Stimulated activated CD4-positive, alpha-beta T cell treated with anti-CD3 and anti-CD28 coated beads, Interleukin-1b, Interleukin-23, amount 100 ng/mL, for 24 hours (primary cell): ENCODE measurements at regions not wholly inside any gene's neighbourhood (a gene's known extent, or its start where the extent isn't known, plus 50 kb on each side); places are given as distances from the start of the nearest gene placed in this dataset.
"Not testable (repeated sequence)": the region's sequence is repeated elsewhere in the genome, so short reads cannot be mapped to it uniquely, and the experiment has no call there.

Source experiments
- DNase-seq, 4 experiments: peaks; one replicate each; pipeline ENCODE4 v3.0.0-alpha.2; 2020; ENCODE audit warnings: low read depth in 4 of 4, low spot score in 1 of 4

DNA sequence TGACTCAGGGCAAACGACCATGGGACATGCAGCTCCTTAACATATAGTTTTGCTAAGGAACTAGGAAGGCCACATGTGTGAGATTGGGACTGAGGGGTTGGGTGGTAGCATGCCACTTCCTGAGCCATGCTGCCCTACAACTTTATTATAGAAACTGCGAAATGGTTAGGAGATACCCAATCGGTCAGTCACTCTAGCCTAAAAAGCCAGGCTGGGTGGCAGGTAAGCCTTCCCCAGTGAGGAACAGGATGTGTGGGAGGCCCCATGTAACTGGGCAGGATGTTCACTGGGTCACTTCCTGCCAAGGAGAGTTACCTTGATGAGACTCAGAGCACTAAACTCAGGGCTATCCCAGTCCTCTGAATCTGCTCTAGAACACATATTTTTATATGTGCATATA, 123.5 kb downstream of the MAP3K7 start:
- no peak for DNase-seq

DNA sequence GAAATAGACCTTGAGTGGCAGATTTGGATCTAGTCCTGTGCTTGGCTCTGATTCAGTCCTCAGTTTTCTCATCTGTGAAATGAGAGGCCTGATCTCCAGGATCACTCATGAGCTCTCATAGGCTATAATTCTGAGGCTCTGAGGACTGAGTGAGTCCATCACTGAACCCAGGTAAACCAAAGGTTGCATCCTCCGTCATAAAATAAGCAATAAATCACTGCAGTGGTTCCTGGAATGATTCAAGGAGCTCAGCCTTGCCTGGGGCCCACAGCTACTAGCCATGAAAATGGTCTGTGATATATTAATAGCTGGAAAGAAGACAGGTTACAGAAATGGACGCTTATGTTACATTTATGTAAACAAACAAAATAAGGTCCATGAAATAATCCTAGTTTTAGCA, 124.8 kb downstream of the MAP3K7 start:
- no peak for DNase-seq

DNA sequence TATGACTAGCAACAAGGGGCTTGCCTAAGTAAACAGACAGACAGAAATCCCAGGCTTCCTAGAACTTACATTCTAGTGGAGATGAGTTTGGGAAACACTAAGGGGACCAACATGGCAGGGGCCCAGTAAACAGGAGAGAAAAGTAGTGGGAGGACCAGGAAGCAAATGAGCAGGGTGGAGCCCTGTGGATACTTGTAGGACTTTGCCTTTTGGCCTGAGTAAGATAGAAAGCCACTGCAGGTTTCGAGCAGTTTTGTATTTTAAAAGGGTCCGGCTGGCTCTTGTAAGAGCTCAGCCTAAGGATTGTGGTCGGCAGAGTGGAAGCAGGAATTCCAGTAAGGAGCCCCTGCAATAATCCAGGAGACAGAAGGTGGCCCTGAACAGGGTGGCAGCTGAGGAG, 125.5 kb downstream of the MAP3K7 start:
- DNase-seq: no peak

DNA sequence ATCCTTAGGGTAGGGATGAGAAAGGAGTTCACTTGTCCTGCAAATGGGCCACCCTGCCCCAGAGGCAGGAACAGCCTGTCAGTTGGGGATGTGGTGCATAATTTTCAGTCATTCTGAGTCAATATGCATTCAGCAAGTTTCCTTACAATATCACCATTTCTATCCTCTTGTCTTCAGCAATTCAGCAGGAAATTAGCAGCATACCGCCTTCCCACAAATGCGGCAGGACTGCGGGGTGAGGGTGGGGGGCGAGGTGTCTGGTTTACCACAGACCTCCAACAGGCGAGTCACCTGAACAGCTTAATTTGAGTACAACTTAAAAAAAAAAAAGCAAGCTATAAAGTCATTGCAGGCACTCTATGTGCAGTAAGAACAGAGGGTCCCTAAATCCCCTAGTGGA, 126.8 kb downstream of the MAP3K7 start:
- peak in 1 of 4 experiments; percentile 47 for DNase-seq

DNA sequence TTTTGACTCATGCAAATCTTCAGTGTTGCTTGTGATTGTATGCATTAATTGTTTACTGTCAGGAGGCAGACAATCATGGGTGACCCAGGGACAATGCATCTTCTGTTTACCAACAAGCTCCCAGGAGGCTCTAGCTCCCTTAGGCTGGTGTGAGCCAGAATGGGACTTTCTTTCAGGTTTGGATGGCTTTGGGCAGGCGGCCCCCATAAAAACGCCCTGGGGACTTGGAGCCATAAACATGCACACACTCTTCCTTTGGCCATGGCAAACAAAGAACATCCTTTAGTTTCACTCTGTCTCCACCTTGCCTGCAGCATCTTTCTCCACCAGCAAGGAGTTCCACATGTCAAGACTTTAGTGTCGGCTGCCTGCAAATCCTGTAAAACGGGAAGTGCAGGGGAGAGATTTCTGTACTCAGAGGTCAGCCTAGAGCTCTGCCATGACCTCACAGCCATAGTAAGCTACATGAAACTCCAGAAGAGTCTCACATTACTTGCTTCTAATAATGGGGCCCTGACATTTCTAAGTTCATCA, 127.6 kb downstream of the MAP3K7 start:
- no peak for DNase-seq

DNA sequence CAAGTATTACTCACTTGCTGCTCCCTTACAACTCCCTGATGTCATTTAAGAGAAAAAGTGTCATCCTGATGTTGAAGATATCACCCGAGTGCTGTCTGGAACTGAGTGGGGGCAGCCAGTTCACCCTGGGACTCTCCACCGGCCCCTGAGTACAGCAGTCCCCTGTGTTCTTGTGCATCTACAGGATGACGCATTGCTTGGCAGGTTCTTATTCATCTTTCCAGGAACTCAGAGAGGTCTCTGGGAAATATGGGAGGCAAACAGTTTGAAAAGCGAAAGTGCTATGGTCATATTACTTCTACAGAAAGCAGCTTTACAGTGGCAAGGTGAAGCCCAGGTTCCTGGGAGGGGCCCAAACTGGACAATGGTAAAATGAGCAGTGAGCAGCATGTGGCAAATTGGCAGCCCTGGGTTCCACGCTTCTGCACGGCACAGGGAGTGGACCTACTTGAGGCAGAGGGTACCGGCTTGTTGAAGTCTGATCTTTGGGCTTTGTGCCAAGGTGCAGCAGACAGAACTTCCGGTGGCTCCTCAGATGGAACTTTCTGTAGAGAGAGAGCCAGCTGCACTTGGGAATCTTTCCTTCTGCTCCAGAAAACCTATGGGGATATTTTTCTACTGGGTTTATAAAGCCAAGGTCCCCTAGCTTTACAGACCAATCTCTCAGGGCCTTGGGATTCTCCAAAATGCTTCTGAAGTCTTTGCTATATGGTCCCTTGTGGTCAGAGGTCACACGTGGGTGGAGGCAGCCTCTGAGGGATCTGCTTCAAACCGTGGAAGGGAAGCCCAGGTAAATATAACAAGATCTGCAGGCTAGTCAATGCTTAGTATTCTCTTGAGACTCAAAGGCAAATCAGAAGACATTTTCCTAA, 128.3 kb downstream of the MAP3K7 start:
- DNase-seq: peak in 3 of 4 experiments; percentile 48 to 83 (median 66)

DNA sequence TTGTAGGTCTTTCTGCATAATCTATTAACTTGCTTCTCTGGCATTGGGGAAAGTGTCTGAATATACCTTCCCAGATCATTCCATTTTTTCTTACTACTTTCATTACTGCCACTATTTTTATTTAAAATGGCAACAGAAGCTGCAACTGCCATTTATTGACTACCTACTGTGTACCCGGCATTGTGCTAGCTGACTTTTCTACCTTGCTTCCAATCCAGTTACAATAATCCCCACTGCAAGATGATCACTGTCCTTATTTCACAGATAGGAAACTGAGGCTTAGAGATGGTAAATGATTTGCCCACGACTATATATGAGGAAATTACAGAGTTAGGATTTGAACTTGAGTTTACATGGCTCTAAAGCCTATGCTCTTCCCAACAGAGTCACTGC, 129.0 kb downstream of the MAP3K7 start:
- DNase-seq: no peak

DNA sequence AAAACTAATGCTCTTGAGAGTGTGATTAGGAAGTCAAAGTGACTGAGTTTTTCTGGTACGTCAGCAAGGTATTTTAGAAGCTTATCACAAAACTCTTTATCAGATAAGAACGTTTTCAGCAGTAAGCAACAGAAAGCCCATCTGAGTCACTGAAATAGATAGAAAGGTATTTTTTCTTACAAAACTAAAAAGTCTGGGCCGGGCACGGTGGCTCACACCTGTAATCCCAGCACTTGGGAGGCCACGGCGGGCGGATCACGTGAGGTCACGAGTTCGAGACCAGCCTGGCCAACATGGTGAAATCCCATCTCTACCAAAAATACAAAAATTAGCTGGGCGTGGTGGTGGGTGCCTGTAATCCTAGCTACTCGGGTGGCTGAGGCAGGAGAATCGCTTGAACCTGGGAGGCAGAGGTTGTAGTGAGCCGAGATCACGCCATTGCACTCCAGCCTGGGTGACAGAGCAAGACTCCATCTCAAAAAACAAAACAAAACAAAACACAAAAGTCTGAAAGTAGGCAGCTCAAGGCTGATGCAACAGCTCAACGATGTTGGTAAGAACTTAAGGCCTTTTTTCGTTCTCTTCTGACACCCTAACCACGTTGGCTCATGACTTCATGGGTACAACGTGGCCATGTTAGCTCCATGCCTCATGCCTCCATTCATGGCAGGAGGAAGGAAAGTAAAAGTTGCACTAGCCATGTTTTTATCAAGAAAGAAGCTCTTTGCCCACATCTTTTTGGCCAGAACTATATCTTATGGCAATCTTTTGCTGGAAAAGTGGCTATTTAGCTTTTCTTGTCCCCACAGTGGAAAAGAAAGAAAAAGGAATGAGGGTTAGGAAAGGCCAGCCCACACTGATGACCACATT, 129.6 kb downstream of the MAP3K7 start:
- not testable (repeated sequence) for DNase-seq

DNA sequence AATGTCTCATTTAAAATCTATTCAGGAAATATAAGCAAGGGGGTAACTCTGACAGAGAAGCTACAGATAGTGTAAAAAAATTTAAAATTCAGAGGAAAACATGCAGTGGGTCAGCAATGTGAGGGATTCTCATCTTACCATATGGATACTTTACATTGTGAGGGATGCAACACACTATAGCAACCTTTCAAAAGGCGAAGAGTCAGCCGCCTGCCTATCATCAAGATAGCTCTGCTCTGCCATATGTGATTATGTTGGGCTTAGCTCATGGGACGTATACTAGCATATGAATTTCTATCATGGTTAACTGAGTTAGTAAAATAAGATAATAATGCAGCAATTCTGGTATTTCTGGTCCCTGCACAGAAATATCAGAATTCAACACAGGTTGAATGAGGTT, 130.9 kb downstream of the MAP3K7 start:
- no peak for DNase-seq

DNA sequence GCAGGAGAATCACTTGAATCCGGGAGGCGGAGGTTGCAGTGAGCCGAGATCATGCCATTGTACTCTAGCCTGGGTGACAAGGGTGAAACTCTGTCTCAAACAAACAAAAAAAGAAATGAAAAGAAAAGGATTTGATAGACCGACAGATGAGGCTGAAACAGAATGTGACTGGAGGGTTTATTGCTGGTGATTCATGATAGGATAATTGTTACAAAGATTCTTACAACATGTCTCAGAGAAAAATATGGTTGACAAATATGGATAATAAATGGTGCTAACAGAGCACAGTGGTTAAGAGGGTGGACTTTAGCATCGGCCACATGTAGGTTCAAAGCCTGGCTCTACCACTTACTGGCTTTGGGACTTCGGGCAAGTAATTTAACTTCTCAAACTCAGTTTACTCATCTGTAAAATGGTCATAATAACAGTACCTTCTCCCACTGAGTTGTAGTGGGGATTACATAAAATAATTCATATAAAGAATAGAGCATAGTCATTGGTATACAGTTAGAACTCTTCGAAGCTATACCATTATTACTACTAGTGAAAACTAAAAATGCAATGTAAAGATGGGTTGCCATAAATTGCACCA, 131.9 kb downstream of the MAP3K7 start:
- DNase-seq: no peak

DNA sequence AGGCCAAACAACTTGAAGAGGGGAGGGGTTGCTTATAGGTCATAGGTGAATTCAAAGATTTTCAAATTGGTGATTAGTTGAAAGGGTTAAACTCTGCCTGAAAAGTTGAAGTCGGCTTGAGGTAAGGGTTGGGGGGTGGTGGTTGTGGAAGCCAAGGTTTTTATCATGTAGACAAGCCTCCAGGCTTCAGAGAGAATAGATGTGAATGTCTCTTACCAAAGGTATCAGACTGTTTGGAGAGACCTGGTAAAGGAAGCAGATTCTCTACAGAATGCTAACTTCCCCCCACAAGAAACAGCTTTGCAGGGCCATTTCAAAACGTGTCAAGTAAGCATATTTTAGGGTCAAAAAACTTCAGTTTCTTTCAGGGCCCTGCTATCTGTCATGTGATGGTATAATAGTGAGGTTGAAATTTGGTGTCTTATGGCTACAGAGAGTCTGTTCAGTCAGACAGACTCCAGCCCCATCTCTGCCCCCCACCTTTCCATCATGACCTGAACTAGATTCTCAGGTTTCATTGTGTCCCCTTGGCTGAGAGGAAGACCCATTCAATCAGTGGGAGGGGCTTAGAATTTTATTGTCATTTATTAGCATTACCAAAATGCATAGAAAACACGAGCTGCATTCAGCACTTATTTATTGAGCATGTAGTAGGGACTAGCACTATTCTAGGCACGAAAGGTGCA, 136.5 kb downstream of the MAP3K7 start:
- no peak for DNase-seq

DNA sequence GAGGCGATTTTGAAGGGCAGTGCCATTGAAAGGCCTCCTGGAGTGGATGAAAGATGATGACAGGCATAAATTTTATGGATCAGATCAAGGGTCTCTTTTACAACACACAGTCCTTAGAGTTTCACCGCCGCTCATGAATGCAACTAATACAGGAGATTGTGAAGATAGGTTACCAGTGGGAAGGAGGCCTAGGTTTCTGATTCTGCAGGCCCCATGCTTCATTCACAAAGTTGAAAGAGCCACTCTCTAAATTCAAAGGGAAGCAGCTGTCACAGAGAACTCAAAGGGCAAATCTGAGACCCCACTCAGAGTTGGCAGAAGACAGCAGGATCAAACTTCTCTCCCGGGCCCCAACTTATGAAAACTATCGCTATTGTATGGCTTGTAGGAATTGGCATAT, 137.6 kb downstream of the MAP3K7 start:
- no peak for DNase-seq

DNA sequence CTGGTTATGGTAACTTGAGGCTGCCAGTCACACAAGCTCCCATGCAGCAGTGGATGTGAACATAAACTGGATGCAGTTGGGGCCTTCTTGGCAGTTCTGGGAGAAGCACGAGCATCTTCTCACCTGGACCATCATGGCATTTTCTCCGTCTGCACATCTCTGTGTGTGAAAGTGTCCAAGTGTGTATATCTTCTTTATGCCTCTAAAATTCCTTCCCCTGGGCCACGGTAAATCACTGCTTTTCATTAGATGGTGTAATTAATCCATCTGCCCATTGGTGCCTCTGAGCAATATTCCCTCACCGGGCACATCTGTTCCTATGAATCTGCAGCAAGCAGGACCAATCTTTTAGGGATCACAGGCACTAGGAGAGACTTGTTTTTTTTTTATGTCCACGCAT, 138.0 kb downstream of the MAP3K7 start:
- no peak for DNase-seq

DNA sequence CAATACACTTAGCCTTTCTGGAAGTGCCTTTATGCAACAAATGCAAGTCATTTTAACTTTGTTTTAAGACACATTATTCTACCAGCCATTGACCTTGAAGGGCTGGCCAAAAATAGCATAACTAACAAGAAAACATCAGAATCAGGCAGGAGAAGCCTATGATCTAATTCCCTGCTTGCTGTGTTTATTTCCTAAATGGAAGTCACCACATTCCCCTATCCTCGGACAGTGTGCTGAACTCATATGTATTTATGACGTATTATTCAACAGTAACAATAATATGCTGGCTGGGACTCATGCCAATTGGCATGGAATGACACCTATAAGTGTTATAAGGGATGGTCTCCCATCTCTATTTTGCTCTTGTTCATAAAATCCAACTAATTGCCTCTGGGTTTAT, 140.7 kb downstream of the MAP3K7 start:
- no peak for DNase-seq

DNA sequence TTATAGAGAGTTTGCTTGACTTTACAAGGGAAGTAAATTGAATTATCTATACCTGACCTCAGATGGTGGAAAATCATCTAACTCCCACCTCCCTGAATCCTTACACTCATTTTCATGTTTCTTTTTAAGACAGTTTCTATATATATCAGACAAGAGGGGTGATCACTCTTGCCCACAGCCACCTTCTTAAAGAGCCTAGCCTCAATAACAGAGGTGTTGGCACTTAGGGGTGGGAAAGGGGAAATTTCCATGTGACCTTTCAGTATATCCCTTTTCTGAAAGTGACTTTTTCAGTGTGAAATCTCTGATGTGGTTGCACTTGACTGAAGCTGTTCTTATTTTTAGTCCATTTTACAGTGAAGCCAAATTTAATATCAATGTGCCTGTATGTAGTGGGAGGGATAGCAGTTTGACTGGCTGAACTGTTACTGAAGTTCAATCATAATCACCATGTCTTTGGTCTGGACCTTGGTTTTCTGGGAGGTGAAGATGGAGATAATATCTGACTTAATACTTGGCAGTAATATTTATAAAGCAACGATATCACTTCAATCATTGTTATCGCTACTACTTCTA, 141.3 kb downstream of the MAP3K7 start:
- DNase-seq: no peak

DNA sequence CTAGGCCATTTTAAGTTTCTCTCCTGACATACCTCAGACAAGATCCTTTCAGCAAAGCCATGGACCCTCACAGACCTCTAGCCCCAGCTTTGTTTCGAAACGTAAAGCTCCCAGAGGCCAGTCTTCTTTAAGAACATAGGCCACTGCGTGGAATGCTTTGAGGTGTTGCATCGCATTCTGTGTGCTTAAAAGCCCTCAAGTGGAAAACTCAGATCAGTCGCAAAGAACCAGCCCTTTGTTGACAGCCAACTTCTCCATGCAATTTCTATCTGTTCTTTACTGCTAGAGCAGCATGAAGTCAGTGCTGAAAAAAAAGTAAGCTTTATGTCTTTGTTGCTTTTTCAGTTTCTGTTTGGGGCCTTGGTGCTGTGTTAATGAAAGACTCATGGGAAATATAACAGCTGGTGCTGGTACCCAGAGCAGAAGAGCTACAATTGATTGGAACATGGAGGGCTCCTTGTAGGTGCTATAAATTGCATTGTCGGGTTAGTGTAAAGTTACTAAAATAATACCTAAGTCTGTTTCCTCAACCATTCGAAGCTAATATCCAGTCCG, 142.6 kb downstream of the MAP3K7 start:
- DNase-seq: no peak

DNA sequence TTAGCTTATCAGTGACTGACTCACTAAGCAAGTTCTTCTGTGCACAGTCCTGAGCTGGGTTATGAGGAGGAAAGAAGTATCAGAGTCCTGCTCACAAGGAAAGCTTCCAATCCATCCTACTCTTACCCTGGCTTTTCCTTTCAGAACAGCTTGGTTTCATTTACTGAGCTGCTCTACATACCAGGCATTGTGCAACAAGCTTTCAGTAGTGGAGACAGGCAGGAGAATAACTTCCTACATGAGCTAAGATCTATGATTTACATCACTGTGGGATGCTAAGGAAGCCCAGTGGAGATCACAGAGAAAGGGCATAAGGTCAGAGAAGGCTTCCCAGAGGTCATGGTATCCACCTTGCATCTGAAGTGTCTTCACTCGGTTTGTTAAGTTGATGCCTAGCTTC, 144.5 kb downstream of the MAP3K7 start:
- no peak for DNase-seq

DNA sequence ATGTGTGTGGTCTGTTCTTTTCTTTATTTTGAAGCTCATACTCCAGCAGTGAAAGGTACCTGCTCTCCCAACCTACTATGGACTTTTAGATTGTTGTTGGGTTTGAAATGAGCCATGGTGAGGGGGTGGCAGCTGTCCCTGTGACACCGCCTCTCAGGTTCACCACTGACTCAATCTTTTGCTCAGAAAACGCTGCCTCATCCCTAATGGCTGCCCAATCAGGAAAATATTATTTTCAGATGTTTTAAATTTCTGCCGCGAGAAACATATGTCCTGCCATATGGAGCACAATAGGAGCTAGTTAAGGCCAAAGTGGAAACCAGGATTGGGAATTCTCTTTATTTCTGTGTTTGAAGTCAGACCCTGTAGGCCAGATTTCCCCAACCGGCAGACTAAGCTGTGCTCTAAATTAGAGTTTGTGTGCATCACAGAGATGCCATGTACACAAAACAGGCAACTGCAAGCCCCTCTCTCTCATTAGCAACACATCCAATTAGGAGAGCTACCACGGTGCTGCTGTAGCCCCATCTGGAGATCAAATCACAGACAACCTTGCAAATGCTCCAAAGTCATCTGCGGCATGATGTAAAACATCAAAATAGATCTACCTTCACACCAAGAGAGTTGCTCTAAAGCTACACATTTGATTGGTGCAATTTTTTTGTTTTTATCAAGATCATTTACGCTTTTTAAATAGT, 144.1 kb upstream of the BACH2 start:
- no peak for DNase-seq

DNA sequence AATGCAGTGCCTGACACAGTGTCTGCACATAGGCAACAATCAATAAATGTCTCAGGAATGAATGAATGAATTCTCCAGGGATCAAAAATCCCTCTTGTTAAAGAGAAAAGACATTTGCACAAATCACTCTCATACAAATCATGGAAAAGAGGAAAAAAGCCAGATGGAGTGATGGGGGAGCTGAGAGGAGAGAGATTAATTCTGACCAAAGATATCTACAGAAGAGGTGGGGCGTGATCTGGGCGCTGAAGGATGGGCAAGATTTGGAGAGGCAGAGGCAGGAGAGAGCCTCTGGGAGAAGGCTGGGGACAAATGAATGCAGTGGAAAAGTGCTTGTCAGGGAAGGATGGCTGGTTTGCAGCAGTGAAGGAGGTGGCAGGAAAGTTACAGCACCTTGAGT, 142.9 kb upstream of the BACH2 start:
- no peak for DNase-seq

DNA sequence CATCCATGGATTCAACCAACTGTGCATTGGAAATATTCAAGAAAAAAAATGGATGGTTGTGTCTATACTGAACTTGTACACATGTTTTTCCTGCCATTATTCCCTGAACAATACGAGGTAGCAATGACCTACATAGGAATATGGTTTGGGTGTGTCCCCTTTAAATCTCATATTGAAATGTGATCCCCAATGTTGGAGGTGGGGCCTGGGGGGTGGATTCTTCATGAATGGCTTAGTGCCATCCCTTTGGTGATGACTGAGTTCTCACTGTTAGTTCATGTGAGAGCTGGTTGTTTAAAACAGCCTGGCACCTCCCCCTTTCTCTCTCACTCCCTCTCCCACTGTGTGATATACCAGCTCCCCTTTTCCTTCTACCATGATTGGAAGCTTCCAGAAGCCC, 139.8 kb upstream of the BACH2 start:
- no peak for DNase-seq
